Endothelial cell (in vitro differentiated cells): ENCODE measurements at regions not wholly inside any gene's neighbourhood (a gene's known extent, or its start where the extent isn't known, plus 50 kb on each side); places are given as distances from the start of the nearest gene placed in this dataset.
"Not testable (repeated sequence)": the region's sequence is repeated elsewhere in the genome, so short reads cannot be mapped to it uniquely, and the experiment has no call there.

Source experiments
- DNase-seq: peaks from one replicate; pipeline ENCODE4 v3.0.0; 2021; ENCODE audit warnings: low spot score
- H3K27ac Mint-ChIP-seq: one replicate; pipeline ENCODE4 v1.8.0; 2021; ENCODE audit warnings: mixed read lengths, inconsistent platforms; ENCODE audit not compliant: unreplicated experiment
- H3K27me3 Mint-ChIP-seq: one replicate; pipeline ENCODE4 v1.8.0; 2021; ENCODE audit warnings: mild to moderate bottlenecking, moderate library complexity, mixed read lengths, inconsistent platforms; ENCODE audit not compliant: unreplicated experiment
- H3K36me3 Mint-ChIP-seq: one replicate; pipeline ENCODE4 v1.8.0; 2021; ENCODE audit warnings: mild to moderate bottlenecking, low read depth, mixed read lengths, inconsistent platforms; ENCODE audit not compliant: unreplicated experiment
- H3K4me1 Mint-ChIP-seq: one replicate; pipeline ENCODE4 v1.8.0; 2021; ENCODE audit warnings: mild to moderate bottlenecking, mixed read lengths, inconsistent platforms; ENCODE audit not compliant: unreplicated experiment
- H3K4me3 Mint-ChIP-seq: one replicate; pipeline ENCODE4 v1.8.0; 2021; ENCODE audit warnings: mild to moderate bottlenecking, mixed read lengths, inconsistent platforms; ENCODE audit not compliant: unreplicated experiment
- H3K9me3 Mint-ChIP-seq: one replicate; pipeline ENCODE4 v1.8.0; 2021; ENCODE audit warnings: mixed read lengths, inconsistent platforms; ENCODE audit not compliant: unreplicated experiment
- TF ChIP-seq, protein P1 (sequence below): fragments of 200-600 bp; sonication (generic); IDR thresholded peaks from one replicate; pipeline ENCODE4 v1.5.0; 2021; ENCODE audit warnings: antibody characterized with exemption; ENCODE audit not compliant: unreplicated experiment

DNA sequence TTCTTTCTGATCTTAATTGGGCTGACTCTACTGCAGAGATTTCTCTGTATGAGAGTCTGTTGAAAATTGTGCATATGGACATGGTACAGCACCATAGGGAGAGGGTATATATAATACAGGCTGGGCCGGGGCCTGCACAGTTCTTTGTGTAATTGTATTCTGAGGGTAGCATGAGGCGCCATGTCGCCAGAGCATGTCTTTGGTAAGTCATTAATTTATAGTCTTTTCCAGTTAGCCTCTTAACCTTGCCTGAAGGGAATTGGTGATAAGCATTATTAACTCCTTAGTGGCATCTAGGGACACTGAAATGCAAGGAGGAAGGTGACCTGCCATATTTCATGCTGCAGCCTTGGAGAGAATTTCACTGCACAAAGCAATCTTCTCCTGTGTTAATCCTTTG, 569.9 kb downstream of the TMTC2 start:
- no peaks in the 10 kb centered on the region for H3K36me3 Mint-ChIP-seq
- H3K27me3 Mint-ChIP-seq: no peaks in the 10 kb centered on the region
- no peaks in the 10 kb centered on the region for H3K4me1 Mint-ChIP-seq
- H3K4me3 Mint-ChIP-seq: no peak overlapping the region
- H3K27ac Mint-ChIP-seq: no peak overlapping the region
- TF ChIP-seq, protein P1, sequence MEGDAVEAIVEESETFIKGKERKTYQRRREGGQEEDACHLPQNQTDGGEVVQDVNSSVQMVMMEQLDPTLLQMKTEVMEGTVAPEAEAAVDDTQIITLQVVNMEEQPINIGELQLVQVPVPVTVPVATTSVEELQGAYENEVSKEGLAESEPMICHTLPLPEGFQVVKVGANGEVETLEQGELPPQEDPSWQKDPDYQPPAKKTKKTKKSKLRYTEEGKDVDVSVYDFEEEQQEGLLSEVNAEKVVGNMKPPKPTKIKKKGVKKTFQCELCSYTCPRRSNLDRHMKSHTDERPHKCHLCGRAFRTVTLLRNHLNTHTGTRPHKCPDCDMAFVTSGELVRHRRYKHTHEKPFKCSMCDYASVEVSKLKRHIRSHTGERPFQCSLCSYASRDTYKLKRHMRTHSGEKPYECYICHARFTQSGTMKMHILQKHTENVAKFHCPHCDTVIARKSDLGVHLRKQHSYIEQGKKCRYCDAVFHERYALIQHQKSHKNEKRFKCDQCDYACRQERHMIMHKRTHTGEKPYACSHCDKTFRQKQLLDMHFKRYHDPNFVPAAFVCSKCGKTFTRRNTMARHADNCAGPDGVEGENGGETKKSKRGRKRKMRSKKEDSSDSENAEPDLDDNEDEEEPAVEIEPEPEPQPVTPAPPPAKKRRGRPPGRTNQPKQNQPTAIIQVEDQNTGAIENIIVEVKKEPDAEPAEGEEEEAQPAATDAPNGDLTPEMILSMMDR: no peak
- no peaks in the 10 kb centered on the region for H3K9me3 Mint-ChIP-seq
- no peak for DNase-seq

DNA sequence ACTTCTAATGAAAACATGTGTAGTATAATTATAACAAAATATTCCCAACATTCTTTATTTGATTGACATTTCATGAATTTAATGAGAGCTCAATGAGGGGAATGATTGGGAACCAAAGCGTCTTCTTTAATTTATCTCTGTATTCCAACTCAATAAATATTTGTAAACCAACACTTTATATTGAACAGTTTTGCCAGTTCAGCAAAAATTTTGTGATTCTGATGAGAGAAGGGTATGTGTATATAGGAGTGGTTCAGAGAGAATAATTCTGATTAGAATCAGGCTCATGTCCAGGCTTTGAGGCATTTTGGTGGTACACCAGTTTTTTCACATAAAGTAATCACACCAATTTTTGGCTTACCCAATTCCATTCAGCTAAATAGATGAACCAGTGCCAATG, 564.2 kb downstream of the TMTC2 start:
- H3K4me1 Mint-ChIP-seq: peaks cover 3% of the 10 kb centered on the region
- H3K36me3 Mint-ChIP-seq: no peaks in the 10 kb centered on the region
- no peak overlapping the region for H3K4me3 Mint-ChIP-seq
- peaks cover 1% of the 10 kb centered on the region for H3K27me3 Mint-ChIP-seq
- H3K9me3 Mint-ChIP-seq: no peaks in the 10 kb centered on the region
- H3K27ac Mint-ChIP-seq: no peak overlapping the region
- TF ChIP-seq, protein P1: no peak
- DNase-seq: no peak

DNA sequence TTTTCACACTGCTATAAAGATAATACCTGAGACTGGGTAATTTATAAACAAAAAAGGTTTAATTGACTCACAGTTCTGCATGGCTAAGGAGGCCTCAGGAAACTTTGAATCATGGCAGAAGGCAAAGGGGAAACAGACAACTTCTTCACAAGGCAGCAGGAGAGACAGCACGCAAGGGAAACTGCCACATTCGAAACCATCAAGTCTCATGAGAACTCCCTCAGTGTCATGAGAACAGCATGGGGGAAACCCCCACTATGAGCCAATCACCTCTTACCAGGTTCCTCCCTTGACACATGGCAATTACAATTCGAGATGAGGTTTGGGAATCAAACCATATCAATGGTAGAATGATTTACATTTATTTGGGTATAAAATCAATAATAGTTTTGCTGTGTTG, 558.5 kb downstream of the TMTC2 start:
- DNase-seq: no peak
- Mint-ChIP-seq H3K36me3 (no peaks in the 10 kb centered on the region), H3K9me3 (no peaks in the 10 kb centered on the region), H3K27me3 (peaks cover 1% of the 10 kb centered on the region), H3K27ac (no peak overlapping the region), H3K4me3 (no peak overlapping the region), H3K4me1 (peaks cover 3% of the 10 kb centered on the region)
- TF ChIP-seq, protein P1: no peak

DNA sequence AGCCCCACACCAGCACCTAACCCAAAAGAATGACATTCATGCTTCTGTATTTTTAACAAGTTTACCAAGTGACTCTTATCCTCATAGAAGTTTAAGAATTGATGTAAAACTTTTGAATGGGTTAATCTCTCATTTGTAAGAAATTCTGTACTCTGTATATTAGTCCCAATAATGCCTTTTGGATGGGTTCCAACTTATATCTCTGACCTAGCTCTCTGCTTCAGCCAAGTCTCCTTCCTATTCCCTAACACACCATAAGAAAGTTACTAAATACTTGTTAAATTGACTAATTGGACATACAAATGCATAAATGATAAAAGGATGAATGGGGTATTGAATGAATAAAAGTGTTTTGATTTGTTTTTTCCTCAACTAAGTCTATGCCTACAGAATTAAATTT, 557.3 kb downstream of the TMTC2 start:
- H3K4me1 Mint-ChIP-seq: peaks cover 3% of the 10 kb centered on the region
- TF ChIP-seq, protein P1: no peak
- no peak overlapping the region for H3K4me3 Mint-ChIP-seq
- H3K9me3 Mint-ChIP-seq: no peaks in the 10 kb centered on the region
- H3K27ac Mint-ChIP-seq: no peak overlapping the region
- H3K27me3 Mint-ChIP-seq: peaks cover 1% of the 10 kb centered on the region
- no peak for DNase-seq
- H3K36me3 Mint-ChIP-seq: no peaks in the 10 kb centered on the region

DNA sequence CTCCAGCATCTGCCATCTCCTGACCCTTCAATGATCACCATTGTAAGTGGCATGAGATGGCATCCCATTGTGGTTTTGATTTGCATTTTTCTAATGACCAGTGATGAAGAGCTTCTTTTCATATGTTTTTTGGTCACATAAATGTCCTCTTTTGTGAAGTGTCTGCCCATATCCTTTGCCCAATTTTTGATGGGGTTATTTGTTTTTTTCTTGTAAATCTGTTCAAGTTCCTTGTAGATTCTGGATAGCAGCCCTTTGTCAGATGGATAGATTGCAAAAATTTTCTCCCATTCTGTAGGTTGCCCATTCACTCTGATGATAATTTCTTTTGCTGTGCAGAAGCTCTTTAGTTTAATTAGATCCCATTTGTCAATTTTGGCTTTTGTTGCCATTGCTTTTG, 547.3 kb downstream of the TMTC2 start:
- H3K9me3 Mint-ChIP-seq: not testable (repeated sequence)

DNA sequence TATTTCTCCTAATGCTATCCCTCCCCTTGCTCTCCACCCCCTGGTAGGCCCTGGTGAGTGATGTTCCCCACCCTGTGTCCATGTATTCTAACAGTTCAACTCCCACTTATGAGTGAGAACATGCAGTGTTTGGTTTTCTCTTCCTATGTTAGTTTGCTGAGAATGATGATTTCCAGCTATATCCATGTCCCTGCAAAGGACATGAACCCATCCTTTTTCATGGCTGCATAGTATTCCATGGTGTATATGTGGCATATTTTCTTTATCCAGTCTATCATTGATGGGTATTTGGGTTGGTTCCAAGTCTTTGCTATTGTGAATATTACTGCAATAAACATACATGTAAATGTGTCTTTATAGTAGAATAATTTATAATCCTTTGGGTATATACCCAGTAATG, 540.3 kb downstream of the TMTC2 start:
- not testable (repeated sequence) for DNase-seq, H3K27me3 Mint-ChIP-seq, H3K4me3 Mint-ChIP-seq

More for the DNA sequence above, 547.3 kb downstream of the TMTC2 start:
- not testable (repeated sequence) for H3K27me3 Mint-ChIP-seq, H3K27ac Mint-ChIP-seq, H3K36me3 Mint-ChIP-seq, DNase-seq, H3K4me1 Mint-ChIP-seq, H3K4me3 Mint-ChIP-seq

More for the DNA sequence above, 540.3 kb downstream of the TMTC2 start:
- H3K4me1 Mint-ChIP-seq, H3K27ac Mint-ChIP-seq, H3K36me3 Mint-ChIP-seq, H3K9me3 Mint-ChIP-seq: not testable (repeated sequence)
